SK-N-SH (cell line): ENCODE measurements at regions not wholly inside any gene's neighbourhood (a gene's known extent, or its start where the extent isn't known, plus 50 kb on each side); places are given as distances from the start of the nearest gene placed in this dataset.

Experiments
- CTCF ChIP-seq: fragments of 200-600 bp; sonication (generic); IDR thresholded peaks from 2 replicates; pipeline ENCODE4 v1.6.1; 2017; ENCODE audit warnings: antibody characterized with exemption, mild to moderate bottlenecking, moderate library complexity
- EZH2phosphoT487 ChIP-seq: fragments of 200-600 bp; sonication (generic); IDR thresholded peaks from 2 replicates; pipeline ENCODE4 v1.6.1; 2017; ENCODE audit warnings: low read depth, mixed run types, mild to moderate bottlenecking, antibody characterized with exemption, moderate library complexity, borderline replicate concordance
- POLR2AphosphoS5 ChIP-seq: IDR thresholded peaks from 2 replicates; pipeline ENCODE4 v1.6.1; 2012; ENCODE audit warnings: low read depth, low read length
- RCOR1 ChIP-seq: fragments of 150-350 bp; IDR thresholded peaks from 2 replicates; pipeline ENCODE4 v1.6.1; 2017; ENCODE audit warnings: antibody characterized with exemption, low read length
- TF ChIP-seq, protein P1 (sequence below): fragments of 150-350 bp; IDR thresholded peaks from 2 replicates; pipeline ENCODE4 v1.6.1; 2017; ENCODE audit warnings: antibody characterized with exemption, low read length, low read depth, borderline replicate concordance

DNA sequence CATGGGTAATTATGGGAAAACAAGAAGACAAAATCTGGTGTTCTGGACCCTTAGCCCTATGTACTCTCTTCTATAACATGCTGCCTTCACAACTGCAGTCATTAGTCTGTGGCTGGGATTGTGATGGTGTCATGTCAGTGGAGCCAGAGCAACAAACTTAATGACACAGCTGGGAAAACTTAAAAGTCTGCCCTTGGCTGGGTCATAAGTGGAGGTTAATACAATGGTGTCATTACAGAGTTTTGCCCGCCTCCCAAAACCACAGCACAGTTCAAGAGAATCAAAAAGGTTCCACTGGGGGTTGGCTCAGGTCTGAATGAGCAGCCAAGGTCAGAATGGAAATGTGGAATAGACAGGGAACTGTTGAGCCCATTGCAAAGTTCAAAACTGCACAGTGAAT lies 455.7 kb upstream of the PIK3C3 start:
- TF ChIP-seq RCOR1 (no peak), EZH2phosphoT487 (no peak), CTCF (no peak), POLR2AphosphoS5 (no peak)
- TF ChIP-seq, protein P1, sequence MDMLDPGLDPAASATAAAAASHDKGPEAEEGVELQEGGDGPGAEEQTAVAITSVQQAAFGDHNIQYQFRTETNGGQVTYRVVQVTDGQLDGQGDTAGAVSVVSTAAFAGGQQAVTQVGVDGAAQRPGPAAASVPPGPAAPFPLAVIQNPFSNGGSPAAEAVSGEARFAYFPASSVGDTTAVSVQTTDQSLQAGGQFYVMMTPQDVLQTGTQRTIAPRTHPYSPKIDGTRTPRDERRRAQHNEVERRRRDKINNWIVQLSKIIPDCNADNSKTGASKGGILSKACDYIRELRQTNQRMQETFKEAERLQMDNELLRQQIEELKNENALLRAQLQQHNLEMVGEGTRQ: no peak
